Smooth muscle cell (in vitro differentiated cells): ENCODE measurements at regions not wholly inside any gene's neighbourhood (a gene's known extent, or its start where the extent isn't known, plus 50 kb on each side); places are given as distances from the start of the nearest gene placed in this dataset.

Source experiments
- DNase-seq: peaks from one replicate; lab custom pipeline; 2025; ENCODE audit not compliant: unreplicated experiment; lab: John Stamatoyannopoulos, UW
- H2AFZ ChIP-seq: fragments of 200-600 bp; sonication (generic); 2 replicates; pipeline ENCODE4 v1.6.0; 2016; ENCODE audit warnings: antibody characterized with exemption, low read depth, mild to moderate bottlenecking
- H3F3A ChIP-seq: fragments of 200-600 bp; sonication (generic); 2 replicates; pipeline ENCODE4 v1.6.0; 2017; ENCODE audit warnings: antibody characterized with exemption, low read depth
- H3K27ac ChIP-seq: fragments of 200-600 bp; sonication (generic); 2 replicates; pipeline ENCODE4 v1.5.1; 2016; ENCODE audit warnings: low read depth, mild to moderate bottlenecking
- H3K27me3 ChIP-seq: fragments of 200-600 bp; sonication (generic); 2 replicates; pipeline ENCODE4 v1.6.1; 2016; ENCODE audit warnings: low read depth, mild to moderate bottlenecking
- H3K36me3 ChIP-seq: fragments of 200-600 bp; sonication (generic); 2 replicates; pipeline ENCODE4 v1.5.1; 2016; ENCODE audit warnings: low read depth
- H3K4me1 ChIP-seq: fragments of 200-600 bp; sonication (generic); 2 replicates; pipeline ENCODE4 v1.5.1; 2016; ENCODE audit warnings: low read depth
- H3K4me2 ChIP-seq: fragments of 200-600 bp; sonication (generic); 2 replicates; pipeline ENCODE4 v1.6.0; 2016; ENCODE audit warnings: mild to moderate bottlenecking
- H3K4me3 ChIP-seq: fragments of 200-600 bp; sonication (generic); 2 replicates; pipeline ENCODE4 v1.5.1; 2016; ENCODE audit warnings: mild to moderate bottlenecking
- H3K79me2 ChIP-seq: fragments of 200-600 bp; sonication (generic); 2 replicates; pipeline ENCODE4 v1.6.0; 2016; ENCODE audit warnings: low read depth, mild to moderate bottlenecking
- H3K9ac ChIP-seq: fragments of 200-600 bp; sonication (generic); 2 replicates; pipeline ENCODE4 v1.6.0; 2016; ENCODE audit warnings: low read depth
- H3K9me3 ChIP-seq: fragments of 200-600 bp; sonication (generic); replicated peaks from 2 replicates; pipeline ENCODE4 v1.5.1; 2016; ENCODE audit warnings: low read depth
- H4K20me1 ChIP-seq: fragments of 200-600 bp; sonication (generic); 2 replicates; pipeline ENCODE4 v1.6.0; 2016; ENCODE audit warnings: low read depth
- WGBS: methylation state at CpG from one replicate; pipeline ENCODE4 v1.1.7; 2016; ENCODE audit warnings: low lambda C conversion rate; 5-methylcytosine and 5-hydroxymethylcytosine counted together
- TF ChIP-seq, protein P1 (sequence below): fragments of 200-600 bp; sonication (generic); IDR thresholded peaks from 2 replicates; pipeline ENCODE4 v1.5.1; 2017; ENCODE audit warnings: borderline replicate concordance, mild to moderate bottlenecking, antibody characterized with exemption; ENCODE audit not compliant: insufficient read depth, poor library complexity, severe bottlenecking

GRCh38 chr5:124007675-124008398 is 495.9 kb downstream of the CSNK1G3 start:
- no peaks in the 10 kb centered on the region for H3K4me1 ChIP-seq
- TF ChIP-seq, protein P1, sequence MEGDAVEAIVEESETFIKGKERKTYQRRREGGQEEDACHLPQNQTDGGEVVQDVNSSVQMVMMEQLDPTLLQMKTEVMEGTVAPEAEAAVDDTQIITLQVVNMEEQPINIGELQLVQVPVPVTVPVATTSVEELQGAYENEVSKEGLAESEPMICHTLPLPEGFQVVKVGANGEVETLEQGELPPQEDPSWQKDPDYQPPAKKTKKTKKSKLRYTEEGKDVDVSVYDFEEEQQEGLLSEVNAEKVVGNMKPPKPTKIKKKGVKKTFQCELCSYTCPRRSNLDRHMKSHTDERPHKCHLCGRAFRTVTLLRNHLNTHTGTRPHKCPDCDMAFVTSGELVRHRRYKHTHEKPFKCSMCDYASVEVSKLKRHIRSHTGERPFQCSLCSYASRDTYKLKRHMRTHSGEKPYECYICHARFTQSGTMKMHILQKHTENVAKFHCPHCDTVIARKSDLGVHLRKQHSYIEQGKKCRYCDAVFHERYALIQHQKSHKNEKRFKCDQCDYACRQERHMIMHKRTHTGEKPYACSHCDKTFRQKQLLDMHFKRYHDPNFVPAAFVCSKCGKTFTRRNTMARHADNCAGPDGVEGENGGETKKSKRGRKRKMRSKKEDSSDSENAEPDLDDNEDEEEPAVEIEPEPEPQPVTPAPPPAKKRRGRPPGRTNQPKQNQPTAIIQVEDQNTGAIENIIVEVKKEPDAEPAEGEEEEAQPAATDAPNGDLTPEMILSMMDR: no peak

GRCh38 chr5:124001036-124001615 is 489.1 kb downstream of the CSNK1G3 start:
- TF ChIP-seq, protein P1: no peak
- H3K4me3 ChIP-seq: no peak overlapping the region
- 70% methylated on average over 4 of the region's 4 CpGs for WGBS

More at GRCh38 chr5:124007675-124008398, 495.9 kb downstream of the CSNK1G3 start:
- Histone ChIP-seq H3K9ac (no peak overlapping the region), H3K36me3 (peaks cover 11% of the 10 kb centered on the region), H3K27me3 (no peaks in the 10 kb centered on the region), H3K4me2 (no peak overlapping the region), H3K4me3 (no peak overlapping the region), H3F3A (no peaks in the 10 kb centered on the region), H3K9me3 (peaks cover 26% of the 10 kb centered on the region), H4K20me1 (no peaks in the 10 kb centered on the region), H3K79me2 (no peaks in the 10 kb centered on the region), H3K27ac (no peak overlapping the region), H2AFZ (no peak overlapping the region)
- WGBS: 79% methylated on average over 2 of the region's 2 CpGs
- DNase-seq: no peak

GRCh38 chr5:124000538-124000937 is 488.6 kb downstream of the CSNK1G3 start:
- Histone ChIP-seq H3K4me1 (peaks cover 22% of the 10 kb centered on the region), H4K20me1 (no peaks in the 10 kb centered on the region), H3K9ac (no peak overlapping the region), H3K4me3 (no peak overlapping the region), H3K79me2 (no peaks in the 10 kb centered on the region), H3K27ac (no peak overlapping the region), H3K27me3 (no peaks in the 10 kb centered on the region), H3F3A (peaks cover 14% of the 10 kb centered on the region), H2AFZ (no peak overlapping the region), H3K4me2 (no peak overlapping the region), H3K9me3 (no peaks in the 10 kb centered on the region), H3K36me3 (no peaks in the 10 kb centered on the region)
- TF ChIP-seq, protein P1: no peak
- 89% methylated on average over 2 of the region's 2 CpGs for WGBS
- no peak for DNase-seq

More at GRCh38 chr5:124001036-124001615, 489.1 kb downstream of the CSNK1G3 start:
- H3K79me2 ChIP-seq: no peaks in the 10 kb centered on the region
- H3K36me3 ChIP-seq: no peaks in the 10 kb centered on the region
- H4K20me1 ChIP-seq: no peaks in the 10 kb centered on the region
- H3K9ac ChIP-seq: no peak overlapping the region
- H3K27ac ChIP-seq: no peak overlapping the region
- no peak overlapping the region for H3K4me2 ChIP-seq
- peaks cover 14% of the 10 kb centered on the region for H3F3A ChIP-seq
- peak overlapping the region; percentile 79 for H2AFZ ChIP-seq
- peaks cover 22% of the 10 kb centered on the region for H3K4me1 ChIP-seq
- no peaks in the 10 kb centered on the region for H3K27me3 ChIP-seq
- H3K9me3 ChIP-seq: no peaks in the 10 kb centered on the region
- no peak for DNase-seq
